CD4-positive, alpha-beta T cell treated with Interleukin-17A for 1 hour (primary cell): ENCODE measurements at regions not wholly inside any gene's neighbourhood (a gene's known extent, or its start where the extent isn't known, plus 50 kb on each side); places are given as distances from the start of the nearest gene placed in this dataset.
"Not testable (repeated sequence)": the region's sequence is repeated elsewhere in the genome, so short reads cannot be mapped to it uniquely, and the experiment has no call there.

Experiments
- DNase-seq: peaks from one replicate; pipeline ENCODE4 v3.0.0-alpha.2; 2020

DNA sequence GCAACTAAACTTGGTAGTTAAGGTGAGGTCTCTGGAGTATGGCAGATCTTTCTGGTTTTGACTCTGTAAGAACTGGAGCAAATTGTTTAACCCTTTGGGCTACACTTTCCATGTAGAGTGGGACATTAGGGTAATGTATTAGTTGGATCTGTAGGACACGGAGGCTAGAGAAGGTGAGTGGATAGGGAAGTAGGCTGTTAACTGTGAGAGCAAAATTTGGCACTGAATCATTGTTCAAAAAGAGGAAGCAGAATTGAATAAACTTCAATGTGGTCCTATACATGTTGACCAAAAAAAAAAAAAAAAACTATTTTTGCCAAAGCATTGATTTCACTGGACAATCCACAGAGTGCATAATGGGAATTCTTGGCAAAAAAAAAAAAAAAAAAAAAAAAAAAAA is 370.2 kb upstream of the CHORDC1 start:
- DNase-seq: no peak

DNA sequence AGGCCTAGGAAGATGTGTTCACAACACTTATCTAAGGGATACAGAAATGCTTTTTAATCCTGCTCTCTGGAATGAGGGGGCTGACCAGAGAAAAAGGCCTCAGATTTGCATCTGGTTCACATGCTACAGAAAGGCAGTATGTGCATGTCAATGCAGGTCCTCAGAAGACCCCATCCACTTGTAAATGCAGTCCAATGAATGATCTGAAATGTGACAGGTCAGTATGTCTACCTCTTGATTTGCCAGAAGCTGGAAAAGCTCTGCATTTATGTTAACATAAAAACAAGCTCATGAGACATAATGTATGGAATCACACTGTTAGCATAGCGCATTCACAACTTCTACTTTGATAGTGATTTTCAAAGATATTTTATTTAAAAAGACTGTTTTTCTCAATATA is 367.4 kb upstream of the CHORDC1 start:
- no peak for DNase-seq

DNA sequence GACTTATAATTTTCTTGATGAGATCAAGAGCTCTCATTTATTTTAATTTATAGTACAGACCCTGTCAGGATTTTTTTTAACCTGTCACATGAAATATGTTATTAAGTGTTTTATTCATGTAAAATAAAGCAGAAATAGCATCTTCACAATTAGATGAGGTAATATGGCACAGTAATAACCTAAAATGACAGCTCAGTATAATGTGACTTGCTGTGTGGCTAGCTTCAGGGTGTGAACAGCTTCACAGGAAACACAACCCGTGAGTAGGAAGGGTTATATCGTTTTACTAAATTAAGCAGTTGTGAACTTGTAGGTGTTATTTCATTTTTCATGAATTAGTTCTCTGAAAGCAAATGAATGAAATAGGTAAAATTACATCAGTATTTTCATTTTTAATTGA is 366.9 kb upstream of the CHORDC1 start:
- no peak for DNase-seq

DNA sequence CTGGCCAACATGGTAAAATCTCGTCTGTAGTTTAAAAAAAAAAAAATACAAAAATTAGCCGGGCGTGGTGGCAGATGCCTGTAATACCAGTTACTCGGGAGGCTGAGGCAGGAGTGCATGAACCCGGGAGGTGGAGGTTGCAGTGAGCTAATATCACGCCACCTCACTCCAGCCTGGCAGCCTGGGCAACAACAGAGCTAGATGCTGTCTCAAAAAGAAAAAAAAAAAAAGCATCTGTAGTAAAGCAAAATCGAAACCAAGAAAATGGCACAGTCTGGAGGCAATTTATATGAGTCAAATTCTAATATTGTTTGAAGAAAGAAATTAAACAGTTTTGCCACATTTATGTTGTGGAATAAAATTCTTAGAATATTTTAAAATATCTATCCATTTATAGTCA is 365.0 kb upstream of the CHORDC1 start:
- no peak for DNase-seq

DNA sequence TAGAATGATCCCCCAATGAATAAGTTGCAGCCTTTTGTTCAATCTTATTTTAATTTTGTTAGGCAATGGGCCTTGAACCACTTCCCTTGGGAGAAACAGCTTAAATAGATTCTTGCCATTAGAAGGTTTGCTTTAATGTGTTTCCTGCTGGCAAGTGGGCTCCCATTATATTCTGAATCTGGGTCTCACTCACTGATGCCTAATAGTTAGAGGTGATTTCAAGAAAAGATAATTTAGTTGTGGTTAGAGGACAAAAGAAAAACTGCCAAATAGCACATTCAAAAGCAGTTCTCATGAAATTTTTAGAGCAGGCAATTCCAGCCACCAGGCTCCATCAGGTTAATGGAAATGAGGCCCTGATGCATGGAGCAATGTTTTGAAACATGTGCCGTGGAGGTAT is 362.6 kb upstream of the CHORDC1 start:
- no peak for DNase-seq

DNA sequence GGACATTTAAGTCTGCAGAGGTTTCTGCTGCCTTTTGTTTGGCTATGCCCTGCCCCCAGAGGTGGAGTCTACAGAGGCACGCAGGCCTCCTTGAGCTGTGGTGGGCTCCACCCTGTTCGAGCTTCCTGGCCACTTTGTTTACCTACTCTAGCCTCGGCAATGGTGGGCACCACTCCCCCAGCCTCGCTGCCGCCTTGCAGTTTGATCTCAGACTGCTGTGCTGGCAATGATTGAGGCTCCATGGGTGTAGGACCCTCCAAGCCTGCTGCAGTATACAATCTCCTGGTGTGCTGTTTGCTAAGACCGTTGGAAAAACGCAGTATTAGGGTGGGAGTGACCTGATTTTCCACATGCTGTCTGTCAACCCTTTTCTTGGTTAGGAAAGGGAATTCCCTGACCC is 360.1 kb upstream of the CHORDC1 start:
- DNase-seq: not testable (repeated sequence)

DNA sequence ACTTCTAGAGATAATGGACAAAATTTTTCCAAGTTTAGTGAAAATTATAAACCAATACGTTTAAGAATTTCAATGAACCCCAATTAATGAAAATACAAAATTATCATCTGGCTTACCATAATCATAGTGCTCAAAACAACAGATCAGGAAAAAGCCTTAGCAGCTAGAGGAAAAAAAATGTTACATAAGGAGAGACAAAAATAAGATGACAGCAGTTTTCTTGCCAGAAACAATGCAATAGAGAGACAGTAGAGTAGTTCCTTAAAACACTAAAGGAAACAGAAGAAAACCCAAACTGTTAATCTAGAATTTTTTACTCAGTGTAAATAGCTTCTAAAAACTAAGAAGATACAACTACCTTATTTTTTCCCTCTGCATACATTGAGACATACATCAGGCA is 341.7 kb upstream of the CHORDC1 start:
- no peak for DNase-seq

DNA sequence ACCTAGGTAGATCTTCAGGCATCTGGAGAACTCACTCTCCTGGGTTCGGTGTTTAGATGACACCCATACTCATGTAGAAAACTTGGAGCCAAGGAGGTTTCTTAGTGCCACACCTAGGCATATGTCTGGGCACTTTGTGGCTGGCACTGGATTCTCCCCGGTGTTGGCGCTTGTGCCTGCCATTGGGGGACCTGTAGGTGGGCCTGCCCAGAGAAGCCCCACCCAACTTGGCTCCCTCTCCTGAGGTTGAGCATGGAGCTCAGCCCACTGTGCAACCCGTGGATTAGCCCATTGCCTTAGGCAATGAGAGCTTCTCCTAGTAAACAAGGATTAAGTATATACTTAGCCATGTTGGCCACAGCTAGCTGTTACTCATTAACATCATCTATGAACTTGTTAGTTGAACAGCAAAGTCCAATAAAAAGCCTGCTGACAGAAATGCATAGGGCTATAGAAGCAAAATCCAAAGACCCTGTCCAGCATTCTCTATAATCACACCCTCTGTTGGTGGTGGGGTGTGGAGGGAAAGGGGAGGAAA is 335.5 kb upstream of the CHORDC1 start:
- DNase-seq: no peak

DNA sequence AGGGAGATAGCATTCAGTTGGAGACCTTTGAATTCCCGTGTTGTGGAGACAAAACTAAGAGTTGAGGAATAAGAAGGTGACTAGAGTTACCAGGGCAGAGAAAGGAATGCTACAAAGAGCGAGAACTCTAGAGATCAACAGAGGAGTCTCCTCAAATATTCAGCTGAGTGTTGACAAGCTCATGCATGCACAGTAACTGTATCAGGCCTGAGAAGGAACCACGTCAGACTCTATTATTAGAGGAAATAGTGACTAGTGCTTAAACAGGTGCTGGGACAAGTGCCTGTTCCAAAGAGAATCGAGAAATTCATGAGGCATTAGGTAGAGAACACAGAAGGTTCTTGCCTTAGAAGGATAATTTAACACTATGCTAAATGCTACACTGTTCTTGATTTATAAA is 333.8 kb upstream of the CHORDC1 start:
- DNase-seq: no peak

DNA sequence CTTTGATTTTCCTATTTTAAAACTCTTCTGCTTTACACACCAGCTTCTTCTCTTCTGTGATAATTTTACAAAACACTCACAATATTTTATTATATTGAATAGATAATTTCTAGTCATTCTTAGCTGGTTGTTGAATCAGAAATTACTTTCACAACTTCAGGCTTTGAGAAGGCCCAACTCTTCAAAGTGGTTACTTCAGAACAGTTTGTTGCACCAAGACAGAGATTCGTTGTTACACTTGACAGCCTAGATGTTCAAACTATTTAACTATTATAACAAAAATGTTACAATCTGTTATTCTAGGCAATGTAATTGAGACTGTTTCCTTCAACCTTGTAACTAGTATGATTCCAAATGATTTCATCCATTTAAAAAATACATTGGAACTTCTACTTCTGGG is 333.2 kb upstream of the CHORDC1 start:
- DNase-seq: no peak

DNA sequence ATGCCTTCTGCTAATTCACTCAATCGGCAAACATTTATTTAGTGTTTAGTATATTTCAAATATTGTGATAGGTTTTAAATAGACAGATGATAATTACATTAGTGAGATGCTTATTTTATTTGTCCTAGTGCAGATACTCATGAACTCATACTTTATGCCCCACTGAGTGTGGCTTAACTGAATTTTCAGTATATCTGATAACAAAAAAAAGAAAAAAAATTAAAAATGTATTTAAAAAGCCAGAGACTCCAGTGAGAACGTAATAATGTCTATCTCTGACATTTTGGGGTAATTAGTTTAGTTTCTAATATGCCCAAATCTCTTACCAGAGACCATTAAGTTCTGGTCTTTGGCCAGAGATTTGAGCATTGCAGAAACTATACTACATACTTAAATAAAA is 332.6 kb upstream of the CHORDC1 start:
- DNase-seq: no peak

DNA sequence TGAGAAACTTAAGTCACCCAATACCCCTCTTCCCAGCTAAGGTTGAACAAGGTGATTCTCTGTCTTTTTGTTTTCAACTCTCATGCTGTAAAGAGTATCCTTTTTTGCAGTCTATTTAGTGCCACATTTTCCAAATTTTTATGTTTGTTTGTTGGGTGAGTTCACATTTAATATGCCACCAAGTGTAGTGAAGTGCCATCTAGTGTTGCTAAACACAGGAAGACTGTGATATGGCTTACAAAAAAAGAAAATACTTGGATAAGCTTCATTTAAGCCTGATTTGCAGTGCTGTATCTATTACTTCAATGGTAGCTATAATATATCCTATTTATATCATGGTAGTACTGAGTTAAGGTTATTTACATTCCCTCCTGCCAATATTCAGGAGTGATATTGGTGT is 319.2 kb upstream of the CHORDC1 start:
- no peak for DNase-seq

DNA sequence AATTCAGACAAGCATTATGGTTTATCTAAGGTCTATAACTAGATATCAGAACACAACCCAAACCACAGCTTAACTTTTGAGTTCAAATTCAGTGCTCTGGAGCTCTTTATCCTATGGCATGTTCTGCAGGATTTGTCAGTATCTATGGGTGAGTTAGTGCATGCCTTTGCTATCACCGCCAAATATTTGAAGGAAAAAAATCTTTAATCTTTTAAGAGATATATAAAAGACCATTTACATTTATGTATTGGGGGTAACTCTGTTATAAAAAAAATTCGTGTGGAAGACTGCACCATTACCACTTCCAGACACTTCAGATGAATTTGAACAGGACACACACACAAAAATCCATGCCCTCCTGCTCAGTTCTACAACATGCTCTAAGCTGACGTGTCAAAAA is 313.5 kb upstream of the CHORDC1 start:
- DNase-seq: no peak

DNA sequence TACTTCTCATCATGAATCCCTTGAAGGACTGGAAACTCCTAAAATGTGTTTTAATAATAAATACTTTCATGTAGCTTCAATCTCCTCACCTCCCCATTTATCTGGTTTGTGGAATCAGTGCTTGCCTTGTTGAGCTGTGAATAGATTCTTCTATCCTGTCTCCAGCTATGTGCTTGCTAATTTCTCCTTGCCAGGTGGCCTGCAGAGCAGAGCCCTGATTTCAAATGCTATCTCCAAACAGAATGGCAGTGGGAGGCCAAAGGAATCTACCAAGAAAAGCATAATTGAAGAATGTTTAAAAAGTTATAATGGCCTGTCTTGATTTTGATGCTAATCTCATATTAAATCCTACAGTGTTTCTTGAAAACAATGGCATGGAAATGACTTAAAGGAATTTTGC is 309.3 kb upstream of the CHORDC1 start:
- no peak for DNase-seq

DNA sequence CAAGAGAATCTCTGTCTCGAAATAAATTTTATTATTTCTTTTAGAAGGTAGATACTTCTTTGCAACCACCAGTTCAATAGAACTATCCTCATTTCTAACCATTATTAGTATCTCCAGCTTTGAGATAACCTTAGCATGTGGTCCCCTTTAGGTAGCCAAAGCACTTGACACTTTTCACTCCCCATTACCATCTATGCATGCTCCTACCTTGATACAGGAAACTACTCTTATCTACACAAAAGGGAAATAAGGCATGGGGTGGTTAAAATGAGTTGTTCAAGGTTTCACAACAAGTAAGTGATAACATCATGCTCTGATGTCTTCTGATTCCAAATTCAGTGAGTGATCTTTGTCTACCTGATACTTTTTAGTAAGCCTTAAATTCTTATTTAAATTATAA is 308.2 kb upstream of the CHORDC1 start:
- no peak for DNase-seq

DNA sequence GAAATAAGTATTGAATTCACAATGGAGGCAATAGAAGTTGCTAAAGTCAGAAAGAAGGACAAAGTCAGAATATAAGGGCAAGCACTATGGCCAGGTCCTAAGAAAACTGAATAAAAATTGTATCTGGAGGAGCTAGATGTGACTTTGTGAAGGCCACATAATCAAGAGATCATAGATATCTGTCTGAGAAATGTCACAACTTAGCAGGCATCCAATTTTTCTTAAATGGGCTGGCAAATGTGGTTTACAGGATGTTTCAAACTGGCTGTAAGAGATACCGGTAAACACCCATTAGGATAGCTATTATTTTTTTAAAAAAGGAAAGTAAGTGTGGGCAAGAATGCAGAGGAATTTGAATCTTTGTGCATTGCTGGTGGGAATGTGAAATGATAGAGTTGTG is 303.1 kb upstream of the CHORDC1 start:
- DNase-seq: no peak

DNA sequence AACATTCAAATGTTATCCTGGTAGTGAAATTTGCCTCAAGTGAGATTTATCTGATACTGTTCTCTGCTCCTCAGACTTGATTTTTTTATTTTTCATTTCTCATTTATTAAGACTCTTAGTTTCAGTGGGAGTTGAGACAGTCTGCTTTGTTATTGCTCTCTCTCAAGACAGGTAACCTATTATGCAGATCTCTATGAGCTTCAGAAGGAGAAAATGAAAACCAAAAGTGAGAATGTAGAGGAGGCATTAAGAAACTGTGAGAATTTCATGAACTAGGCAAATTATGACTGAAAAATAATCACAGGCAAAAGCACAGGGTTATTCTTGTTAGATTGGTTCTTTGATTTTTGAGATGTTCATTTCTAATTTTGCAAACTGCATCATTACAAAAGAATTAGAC is 290.0 kb upstream of the CHORDC1 start:
- no peak for DNase-seq

DNA sequence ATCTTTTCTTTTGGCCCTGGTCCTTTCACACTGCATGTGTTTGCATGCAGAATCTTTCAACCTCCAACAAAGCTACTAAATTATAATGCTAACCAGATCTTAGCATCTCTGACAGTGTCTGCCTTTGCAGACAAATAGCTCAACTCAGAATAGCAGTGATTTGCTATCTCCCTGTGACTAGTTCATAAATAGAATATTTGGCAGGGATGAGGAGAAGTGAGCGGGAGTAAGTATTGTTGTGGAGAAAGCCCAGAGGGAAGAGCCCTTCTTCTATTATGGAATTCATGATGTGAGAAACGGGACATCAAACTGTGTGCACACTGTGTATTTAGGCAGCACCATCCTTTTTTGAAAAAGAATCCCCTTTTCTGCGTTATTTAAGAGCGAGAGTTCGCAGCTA is 288.0 kb upstream of the CHORDC1 start:
- DNase-seq: no peak

DNA sequence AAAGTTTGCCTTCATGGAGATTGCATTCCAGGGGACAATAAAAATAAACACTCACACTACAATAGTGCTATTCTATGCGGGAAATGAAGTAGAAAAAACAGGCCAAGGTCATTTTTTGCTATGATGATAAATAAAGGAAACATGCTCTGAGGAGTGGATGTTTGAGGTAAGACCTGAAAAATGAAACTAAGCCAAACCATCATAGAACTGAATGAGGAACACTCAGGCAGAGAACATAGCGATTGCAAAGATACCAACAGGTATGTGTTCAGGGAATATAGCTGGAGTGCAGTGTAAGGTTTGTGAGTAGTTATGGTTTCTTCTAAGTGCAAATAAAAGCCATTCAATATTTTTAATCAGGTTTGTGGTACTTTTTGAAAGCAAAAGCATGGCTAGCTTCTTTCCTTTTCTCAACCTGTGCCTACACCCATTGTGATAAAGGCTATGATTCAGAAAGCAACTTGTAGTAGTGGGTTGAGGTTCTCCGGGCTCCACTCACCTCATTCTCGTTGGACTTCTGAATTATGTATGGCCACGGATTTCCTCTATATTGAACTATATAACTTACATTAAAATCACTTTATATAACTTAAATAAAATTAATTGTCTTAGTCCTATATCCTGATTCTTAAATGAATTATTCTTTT is 278.2 kb upstream of the CHORDC1 start:
- no peak for DNase-seq

DNA sequence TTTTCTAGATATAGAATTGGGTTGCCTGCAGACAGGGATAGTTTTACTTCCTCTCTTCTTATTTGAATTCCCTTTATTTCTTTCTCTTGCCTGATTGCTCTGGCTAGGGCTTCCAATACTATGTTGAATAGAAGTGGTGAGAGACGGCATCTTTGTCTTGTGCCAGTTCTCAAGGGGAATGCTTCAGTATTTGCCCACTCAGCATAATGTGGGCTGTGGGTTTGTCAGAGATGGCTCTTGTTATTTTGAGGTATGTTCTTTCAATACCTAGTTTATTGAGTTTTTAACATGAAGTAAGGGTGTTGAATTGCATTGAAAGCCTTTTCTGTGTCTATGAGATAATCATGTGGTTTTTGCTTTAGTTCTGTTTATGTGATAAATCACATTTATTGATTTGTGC is 273.9 kb upstream of the CHORDC1 start:
- no peak for DNase-seq

DNA sequence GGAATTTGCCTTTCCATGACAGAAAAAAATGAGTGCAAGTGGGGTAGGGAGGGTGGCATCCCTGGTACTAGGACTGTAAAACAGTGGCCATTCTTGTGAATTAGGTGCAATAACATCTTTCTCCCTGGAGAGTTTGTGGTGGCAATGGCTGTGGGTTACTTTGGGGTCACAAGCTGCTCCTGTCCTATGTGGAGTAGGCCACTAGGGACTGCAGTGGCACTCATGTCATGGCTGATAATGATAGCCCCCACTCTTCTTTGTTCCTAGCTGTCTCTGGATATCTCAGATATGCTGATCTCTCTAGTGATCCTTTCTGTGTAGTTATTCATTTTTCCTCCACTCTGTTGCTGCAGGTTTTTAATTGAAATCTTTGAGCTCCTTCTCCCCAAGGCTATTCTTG is 270.5 kb upstream of the CHORDC1 start:
- DNase-seq: no peak

DNA sequence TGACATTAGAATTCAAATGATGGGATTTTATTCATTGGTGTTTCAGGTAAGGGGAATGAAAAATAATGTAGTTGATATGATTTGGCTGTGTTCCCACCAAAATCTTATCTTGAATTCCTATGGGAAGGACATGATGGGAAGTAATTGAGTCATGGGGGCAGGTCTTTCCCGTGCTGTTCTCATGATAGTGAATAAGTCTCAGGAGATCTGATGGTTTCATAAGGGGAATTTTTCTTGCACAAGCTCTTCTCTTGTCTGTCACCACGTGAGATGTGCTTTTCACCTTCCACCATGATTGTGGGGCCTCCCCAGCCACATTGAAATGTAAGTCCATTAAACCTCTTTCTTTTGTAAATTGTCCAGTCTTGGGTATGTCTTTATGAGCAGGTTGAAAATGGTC is 268.6 kb upstream of the CHORDC1 start:
- DNase-seq: no peak

DNA sequence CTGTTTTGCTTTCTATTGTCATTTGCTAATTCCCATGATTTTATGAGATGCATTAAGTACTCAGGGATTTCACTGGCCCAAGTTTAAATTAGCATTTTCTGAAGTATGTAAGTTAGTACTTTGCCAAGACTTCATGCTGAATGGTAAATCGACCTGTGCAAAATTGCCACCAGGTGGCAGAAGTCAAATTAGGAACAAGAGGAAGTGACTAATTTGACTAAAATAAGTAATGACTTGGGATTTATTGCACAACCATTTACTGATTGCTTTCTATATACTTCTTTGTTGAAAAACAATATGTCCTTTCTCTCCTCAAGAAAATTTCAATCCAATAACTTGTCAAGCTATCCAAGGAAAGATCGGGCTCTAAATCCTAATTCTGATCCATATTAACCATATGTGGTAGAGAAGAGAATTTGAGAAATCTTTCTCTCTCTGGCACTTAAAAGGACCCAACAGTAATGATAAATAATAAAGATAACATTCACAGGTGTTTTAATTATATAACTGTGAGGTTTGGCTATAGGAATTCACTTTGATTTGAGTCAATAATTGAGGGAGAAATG is 253.7 kb upstream of the CHORDC1 start:
- DNase-seq: peak; percentile 1

DNA sequence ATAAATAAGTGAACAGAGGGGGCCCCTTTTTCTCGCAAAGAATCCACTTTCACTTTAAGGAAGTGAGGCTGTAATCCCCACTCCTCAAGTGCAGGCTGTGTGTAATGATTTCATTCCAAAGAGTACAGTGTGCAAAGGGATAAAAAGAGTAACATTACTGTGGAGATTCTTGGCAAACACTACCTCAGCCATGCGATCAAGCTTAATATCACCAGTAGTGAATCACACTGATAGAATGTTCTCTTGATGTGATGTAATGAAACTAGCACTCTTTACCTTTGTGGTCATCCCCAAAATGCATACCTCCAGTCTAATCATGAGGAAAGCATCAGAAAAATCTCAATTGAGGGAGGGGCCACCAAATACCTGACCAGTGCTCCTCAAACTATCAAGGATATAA is 246.1 kb upstream of the CHORDC1 start:
- DNase-seq: no peak

DNA sequence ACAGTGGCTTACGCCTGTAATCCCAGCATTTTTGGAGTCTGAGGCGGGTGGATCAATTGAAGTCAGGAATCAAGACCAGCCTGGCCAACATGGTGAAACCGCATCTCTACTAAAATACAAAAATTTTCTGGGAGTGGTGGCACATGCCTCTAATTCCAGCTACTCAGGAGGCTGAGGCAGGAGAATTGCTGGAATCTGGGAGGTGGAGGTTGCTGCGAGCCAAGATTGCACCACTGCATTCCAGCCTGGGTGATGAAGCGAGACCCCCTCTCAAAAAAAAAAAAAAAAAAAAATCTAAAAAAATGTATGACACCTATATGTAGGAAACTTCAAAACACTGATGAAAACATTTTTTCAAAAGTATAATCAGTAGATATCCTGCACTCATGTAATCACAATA is 242.7 kb upstream of the CHORDC1 start:
- DNase-seq: no peak
